GM18858 (cell line): ENCODE measurements at regions not wholly inside any gene's neighbourhood (a gene's known extent, or its start where the extent isn't known, plus 50 kb on each side); places are given as distances from the start of the nearest gene placed in this dataset.

Experiments
- ATAC-seq: cut with Tn5 transposase; IDR thresholded peaks from one replicate; pipeline ENCODE4 v1.9.1; 2021; ENCODE audit not compliant: unreplicated experiment

DNA sequence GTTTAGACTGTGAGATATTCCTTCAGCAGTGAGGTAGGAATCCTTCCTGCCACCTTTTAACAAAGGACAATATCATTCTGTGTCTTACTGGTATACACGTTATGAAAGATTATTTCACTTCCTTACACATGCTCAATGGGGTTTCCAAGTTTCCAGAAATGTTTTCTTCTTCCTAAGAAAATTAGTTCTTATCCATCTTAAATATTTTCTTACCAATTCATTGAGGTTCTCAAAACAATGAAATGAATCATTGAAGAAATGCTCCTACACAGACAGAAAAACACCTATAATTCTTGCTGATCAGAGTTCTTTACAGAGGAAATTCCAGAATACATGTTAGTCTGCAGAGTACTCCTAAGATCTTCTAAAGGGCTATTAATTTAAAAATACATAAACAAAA, 51.4 kb upstream of the SEC61G start:
- no peak for ATAC-seq

DNA sequence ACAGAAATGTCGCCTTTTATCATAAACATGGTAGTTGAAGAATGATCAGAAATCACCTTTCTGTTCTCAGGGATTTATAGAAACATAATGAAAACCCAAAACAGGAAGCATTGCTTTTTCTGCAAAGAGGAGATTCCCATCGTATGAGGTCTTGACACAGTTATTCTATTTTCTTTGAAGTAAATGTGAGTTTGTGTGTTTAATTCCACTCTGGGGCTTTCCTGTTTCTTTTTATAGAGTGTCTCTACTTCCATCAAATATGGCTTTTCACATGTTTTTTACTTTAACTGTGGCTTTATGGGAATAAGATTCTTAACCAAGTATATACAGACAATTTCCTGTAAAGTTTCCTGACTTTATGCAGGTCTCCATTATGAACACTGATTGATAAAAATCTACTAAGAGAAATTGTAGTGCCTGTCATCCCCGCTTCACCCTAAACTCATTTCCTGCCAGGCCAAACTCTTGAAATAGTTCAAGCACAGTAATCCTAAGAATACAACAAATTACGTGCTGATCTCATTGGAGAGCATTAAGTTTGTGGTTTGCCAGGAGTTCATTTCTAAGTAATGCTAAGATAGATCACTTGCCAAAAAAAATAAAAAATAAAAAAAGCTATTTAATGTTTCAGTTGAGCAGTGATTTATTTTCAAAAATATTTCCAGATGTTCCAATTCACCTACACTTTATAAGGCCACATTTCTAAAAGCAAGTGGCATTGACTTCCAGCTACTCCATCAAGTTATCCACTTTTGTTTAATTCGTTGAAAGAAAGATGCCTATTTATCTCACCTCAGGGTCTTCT, 52.2 kb upstream of the SEC61G start:
- no peak for ATAC-seq

DNA sequence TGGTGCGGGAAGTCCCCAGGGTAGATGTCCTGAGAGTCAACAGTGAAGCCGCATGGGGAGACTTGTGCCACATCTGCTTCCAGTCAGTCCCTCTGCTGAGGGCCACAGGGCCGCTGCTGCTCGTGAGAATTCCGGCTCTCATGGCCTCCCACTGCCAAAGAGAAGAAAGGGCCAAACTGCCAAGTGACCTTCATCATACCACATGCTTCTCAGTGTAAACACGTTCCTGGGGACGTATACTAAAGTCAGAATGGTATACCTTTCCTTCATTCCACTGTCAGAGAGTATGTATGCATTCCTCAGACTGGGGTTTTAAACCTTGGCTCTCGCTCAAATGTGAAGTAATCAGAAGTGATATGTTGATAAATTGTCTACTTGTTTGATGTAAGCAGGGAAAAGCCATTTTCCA, 52.8 kb upstream of the SEC61G start:
- ATAC-seq = no peak

DNA sequence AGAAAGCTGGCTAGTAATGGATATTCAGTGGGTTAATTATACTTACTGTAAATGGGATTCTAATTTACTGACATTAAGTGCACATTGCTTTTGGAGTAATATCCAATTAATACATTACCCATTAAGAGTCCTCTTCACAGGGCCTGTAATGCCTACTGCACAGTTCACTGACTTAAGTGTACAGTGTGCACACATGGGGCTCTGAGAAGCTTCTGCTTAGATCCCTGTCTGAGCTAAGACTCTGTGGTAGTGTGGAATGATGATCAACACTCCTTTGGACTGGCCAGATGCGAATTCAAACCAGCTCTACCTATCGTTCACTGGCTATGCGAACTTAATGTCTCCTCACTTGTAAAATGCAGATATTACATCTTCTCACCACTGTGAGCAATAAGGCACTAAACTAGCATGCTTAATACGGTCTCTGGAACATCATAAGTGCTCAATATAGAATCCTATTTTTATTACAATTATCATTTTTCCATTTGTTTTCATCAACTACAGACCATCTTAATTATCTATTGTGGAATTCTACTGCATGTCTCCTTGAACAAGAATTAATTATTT, 53.8 kb upstream of the SEC61G start:
- no peak for ATAC-seq

DNA sequence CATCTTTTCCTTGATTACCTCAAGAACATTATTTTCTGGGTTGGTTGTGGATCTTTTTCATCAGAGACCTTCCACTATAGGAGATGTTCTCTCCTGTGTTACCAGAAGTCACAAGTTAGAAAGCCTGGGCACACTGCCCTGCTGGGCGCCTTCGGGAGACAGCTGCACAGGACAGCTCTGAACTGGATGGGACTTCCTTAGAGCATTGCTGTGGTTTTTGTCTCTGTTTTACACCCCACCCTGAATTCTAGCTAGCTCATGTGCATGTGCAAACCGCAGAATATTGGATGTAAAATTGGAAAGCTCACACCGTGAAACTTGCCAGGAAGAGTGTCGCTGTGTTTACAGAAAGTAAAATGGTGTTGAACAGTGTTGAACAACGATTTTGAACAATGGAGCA, 54.4 kb upstream of the SEC61G start:
- ATAC-seq = no peak

DNA sequence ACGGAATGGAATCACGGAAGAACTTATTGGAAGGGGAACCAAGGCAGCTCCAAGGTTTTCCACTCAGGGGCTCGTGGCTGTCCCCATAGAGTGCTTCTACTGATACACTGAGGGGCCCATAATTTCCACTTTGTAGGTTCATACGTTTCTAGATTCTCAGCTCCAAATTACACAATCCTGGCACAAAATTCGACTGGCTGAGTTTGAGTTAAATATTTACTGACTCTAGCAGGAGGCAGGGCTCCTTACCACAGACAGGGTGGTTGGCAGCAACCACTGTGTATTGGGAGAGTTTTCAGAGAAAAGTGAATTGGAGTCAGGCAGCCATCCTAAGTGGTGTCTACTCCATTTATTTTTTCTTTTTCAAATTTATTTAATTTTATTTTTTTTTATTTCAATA, 55.4 kb upstream of the SEC61G start:
- no peak for ATAC-seq

DNA sequence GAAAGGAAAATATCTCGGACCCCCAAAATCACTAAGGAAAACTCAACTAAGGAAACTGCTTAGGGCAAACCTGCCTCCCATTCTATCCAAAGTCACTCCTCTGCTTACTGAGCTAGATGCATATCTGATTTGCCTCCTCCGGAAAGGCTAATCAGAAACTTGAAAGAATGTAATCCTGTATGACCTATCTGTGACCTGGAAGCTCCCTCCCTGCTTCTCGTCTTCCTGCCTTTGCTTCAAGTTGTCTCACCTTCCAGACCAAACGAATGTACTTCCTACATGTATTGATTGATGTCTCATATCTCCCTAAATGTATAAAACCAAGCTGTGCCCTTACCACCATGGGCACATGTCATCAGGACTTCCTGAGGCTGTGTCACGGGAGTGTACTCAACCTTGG, 58.1 kb upstream of the SEC61G start:
- no peak for ATAC-seq

DNA sequence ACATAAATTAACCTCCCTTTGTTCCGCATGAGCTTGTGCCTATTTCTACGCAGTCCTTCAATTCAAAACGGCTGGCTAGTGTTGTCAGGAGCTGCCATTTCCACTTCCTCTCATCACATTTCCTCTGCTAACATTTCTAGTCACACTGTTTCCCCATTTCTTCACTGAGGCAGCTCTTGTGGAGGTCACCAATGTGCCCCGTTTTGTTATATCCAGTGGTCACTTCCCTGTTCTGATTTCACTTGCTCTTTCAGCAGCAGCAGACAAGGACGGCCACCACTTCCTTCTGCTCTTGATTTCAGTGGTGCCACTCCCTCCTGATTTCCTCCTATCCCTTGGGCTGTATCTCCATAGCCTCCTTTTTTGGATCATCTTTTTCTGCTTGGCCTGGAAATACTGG, 64.8 kb upstream of the SEC61G start:
- ATAC-seq = no peak

DNA sequence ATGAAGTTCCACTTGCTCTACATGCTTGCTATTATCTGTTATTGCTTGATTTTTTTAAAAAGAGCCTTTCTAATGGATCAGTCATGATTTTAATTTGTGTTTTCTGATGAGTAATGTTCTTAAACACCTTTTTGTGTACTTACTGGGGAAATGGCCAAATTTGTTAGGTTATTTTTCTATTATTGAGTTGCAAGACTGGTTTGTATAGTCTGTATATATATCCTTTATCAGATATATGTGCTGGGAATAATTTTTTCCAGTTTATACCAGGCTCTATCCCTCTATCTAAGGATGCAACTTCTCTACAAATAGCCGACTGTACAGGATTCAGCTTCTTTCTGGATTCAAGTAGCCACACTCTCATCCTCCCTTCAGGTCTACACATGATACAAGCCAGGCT, 65.6 kb upstream of the SEC61G start:
- no peak for ATAC-seq

DNA sequence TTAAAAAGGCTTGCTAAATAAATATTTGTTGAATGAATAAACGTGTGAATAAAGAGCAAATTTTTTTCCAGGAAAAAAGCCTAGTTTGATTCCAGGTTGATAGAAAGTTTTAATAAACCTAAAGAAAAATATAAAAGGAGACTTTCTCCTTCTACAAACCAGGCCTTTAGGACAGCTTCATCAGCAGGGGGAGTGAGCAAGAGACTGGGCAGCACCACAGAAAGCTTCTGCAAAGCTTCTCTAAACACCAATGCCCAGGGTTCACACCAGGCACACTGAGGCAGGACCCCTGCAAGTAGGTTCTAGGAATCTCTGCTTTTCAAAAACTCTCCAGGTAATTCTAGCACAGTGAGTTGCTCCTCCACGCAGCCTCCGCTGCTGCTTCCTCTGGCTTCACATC, 66.4 kb upstream of the SEC61G start:
- no peak for ATAC-seq

DNA sequence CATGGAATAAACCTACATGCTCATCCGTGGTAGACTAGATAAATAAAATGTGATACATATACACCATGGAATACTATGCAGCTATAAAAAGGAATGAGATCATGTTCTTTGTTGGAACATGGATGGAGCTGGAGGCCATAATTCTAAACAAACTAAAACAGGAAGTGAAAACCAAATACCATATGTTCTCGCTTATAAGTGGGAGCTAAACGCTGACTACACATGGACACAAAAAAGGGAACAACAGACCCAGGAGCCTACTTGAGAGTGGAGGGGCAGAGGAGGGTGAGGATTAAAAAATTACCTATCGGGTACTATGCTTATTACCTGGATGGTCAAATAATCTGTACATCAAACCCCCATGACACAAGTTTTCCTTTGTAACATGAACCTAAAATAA, 68.7 kb upstream of the SEC61G start:
- ATAC-seq = no peak

DNA sequence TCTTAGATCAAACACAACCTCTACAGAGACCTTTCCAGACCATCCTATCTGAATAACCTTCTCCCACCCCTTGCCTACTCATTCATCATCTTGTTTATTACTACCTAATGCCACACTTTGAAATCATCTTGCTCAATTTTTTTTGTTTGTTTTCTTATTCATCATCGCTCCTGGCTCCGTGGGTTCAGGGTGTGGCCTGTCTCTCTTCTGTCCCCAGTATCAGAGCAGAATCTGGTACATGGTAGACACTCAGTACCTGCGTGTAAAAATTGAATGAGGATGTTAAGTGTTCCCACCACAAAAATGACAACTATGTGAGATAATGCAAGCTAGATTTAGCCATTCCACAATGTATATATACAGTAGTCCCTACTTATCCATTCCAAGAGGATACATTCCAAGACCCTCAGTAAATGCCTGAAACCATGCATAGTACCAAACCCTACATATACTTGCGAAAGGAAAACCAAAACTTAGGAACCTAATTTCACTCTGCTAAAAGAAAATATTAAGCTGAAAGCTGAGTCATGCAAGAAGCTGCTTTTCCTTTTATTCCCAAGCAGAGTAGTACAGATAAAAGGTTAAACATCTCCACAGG, 72.1 kb upstream of the SEC61G start:
- no peak for ATAC-seq

DNA sequence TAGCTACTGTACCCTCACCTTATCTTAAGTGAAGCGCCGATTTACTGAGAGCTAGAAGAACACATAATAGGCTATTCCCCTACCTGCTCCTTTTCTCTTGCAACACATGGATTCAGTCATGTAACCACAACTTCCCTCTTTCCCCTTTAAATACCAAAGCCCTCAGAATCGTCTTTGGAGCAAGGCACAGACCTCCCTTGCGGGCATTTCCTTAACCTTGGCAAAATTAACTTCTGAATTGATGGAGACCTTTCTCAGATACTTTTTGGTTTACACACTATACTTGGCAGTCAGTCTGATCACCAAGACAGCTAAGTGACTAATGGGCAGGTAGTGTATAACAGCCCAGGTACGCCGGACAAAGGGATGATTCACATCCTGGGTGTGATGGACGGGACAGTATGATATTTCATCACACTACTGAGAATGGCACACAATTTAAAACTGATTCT, 72.7 kb upstream of the SEC61G start:
- ATAC-seq = no peak

DNA sequence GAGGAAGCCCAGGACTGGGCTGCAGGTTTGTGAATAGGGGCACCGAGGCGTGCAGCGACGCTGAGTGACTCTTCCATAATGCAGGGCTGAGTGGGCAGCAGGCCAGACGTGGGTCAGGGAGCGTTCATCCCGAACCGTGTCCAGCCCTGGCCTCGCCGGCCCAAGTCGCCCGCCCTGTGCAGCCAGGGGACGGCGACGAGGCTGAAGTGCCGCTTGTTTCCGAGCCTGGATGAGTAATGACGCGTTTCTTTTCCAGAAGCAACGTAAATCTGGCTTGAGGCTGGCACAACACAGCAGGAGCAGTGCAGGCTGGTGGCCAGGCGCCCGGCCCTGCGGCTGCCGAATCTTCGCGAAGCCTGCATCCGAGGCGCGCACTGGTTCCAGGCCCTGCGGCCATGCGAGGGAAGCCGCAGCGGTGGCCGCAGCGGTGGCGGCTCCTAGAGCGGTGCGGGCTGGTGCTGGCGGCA, 74.0 kb upstream of the SEC61G start:
- ATAC-seq = no peak

DNA sequence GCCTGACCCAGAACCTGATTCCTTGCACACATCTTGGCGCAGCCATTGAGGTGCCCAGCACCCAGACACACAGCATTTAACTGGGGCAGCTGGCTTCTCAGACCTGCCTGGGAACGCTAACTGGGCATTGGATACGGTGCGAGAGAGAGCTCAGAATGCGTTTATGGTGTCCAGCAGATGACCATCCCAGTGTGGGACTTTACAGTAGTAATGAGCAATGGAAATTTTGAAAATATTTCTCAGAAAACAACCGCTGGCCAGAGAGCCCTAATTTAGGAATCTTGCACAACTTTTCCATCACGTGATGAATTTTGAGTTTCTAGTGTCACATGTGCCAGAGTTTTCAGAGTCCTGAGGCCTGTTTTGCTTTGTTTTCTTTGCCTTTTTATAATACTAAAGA, 78.2 kb upstream of the SEC61G start:
- ATAC-seq = no peak

DNA sequence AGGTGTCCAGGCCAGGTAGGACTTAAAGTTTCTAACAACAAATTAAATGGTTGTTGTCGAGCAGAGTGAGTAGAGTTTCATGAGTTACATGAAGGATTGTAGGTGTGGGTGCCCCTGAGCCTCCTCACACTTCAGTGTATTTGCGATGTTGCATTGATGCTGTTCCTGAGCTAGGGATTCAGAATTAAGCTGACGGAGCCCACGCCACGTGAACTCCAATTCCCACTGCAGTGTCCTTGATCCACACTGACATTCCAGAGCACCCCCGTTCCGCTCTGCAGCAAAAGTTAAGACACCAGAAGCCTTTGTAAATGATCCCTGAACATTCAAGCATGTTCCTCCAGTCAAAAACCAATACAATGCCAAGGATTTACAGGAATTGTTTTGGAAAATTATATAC, 78.8 kb upstream of the SEC61G start:
- no peak for ATAC-seq

DNA sequence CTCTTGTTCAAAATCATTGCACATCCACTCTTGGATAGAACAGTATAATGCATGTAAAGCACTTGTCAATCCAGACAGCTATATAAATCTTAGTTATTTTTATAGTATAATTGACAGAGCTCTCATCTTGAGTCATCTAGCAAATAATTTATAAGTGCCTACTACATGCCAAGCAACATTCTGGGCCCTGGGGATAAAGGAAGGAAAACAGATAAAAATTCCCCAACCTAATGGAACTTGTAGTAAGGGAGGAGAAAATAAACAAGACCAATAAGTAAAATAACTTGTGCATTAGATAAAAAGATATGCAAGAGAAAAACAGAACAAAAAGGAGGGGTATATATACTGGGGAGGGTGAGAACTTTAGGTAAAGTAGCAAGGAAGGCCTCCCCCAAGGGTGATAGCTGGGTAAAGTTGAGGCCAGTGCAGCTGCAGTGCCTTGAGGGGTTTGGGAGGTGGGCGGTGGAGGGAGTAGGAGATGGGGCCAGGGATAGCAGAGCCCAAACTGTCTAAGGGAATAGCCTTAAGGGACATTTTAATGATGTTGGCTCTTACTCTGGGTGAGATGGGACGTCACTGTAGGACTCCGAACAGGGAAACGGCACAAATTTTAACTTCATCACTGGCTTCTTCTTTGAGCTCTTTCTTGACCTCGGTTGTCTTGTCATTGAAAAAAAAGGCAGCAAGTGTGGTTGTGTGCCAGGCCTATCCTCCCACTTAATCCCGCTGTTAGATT, 79.3 kb upstream of the SEC61G start:
- no peak for ATAC-seq

DNA sequence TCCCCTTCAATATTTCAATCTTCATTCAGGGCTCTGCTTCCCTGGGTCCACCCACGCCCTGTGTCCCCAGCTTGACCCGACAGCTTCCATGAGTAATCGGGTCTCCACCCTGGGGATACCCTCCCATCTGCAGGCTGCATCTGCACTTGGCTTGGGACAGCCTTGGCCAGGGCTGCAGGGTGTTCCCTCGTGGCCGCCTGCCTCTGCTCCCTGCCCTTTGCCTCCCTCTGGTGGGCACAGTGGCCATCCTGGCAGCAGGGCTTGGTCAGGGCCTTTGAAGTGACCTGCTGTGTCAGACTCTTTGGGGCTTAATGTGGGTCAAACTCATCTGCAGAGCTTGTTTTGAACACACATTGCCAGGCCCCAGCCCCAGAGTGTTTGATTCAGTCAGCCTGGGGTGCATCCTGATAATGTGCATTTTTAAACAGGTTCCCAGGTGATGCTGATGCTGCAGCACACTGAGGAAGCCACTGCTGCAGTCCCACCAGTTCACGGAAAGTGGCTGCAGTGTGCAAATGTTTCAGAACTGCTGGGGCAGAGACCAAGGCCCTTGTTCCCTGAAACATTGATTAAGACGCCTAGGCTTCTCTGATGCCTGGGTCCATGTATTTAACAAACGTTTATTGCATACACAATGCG, 80.7 kb upstream of the SEC61G start:
- ATAC-seq = no peak

DNA sequence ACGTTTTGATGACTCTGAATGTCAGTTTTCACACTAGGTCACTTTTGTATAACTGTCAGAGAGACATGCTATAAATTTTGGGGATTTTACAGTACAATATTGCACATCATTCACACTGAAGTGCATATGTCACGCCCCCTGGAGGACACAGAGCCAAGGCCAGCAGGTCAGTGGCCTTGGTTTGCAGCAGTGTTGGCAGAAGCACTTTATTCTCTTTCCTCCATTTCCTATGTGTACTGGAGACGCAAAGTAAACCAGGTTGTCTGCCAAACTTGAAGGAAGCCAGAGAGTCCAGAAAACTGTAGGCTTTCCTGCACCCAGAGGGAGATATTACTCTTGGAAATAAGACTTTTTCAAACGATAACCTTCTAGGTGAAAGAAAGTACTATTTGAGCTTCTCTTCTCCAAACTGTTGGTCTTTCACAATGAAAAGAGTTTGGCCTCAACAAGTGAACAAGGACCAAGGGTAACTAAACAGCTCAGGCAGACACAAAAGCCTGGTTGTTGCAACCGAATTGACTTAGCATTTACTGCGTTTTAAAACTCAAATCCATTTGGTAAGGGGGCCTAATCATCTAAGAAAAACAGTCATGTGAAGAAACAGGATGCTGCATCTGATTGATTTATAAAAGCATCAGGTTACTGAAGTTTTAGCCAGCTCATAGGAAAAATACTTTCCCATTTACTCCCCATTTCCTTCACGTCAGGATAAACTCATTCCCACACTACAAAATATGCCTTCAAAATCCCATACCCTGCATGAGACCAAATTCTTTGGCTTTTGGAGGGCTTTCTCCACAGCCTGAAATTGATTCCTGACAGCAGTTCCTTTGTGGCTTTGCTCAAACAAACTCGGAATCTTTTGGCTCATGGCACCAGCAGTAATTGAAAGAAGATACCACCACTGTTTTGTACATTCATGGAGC, 83.0 kb upstream of the SEC61G start:
- no peak for ATAC-seq

DNA sequence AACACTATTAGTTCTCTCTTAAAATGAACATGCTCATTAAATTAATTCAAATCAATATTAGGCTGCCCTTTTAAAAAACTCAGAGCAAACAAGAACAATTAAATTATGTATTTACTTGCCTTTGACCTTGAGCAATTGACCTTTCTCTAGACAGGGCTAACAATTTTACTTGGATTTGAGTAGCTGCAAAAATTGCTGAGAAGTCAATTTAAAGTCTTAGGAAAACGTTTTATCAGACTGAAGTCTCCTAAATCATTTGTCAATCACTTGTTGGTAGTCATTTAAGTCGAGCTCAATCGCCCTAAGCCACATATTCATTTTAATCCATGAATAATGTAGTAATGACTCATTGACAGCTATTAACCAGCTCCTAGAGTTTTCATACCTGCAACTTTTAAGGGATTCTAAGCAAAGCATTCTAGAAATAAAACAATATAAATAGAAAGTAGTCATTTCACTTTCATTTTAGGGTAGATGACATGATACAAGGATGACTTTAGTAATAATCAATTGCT, 84.9 kb upstream of the SEC61G start:
- no peak for ATAC-seq
